Osteoblast (primary cell): ENCODE measurements at regions not wholly inside any gene's neighbourhood (a gene's known extent, or its start where the extent isn't known, plus 50 kb on each side); places are given as distances from the start of the nearest gene placed in this dataset.
"Not testable (repeated sequence)": the region's sequence is repeated elsewhere in the genome, so short reads cannot be mapped to it uniquely, and the experiment has no call there.

Source experiments
- DNase-seq: peaks from one replicate; pipeline ENCODE4 v3.0.0; 2011; ENCODE audit warnings: low spot score, mixed read lengths; ENCODE audit not compliant: insufficient read length; ENCODE audit errors: missing footprints
- H2AFZ ChIP-seq: 2 replicates; pipeline ENCODE4 v1.6.0; 2011; ENCODE audit warnings: mild to moderate bottlenecking, low read length
- H3K27ac ChIP-seq: 2 replicates; pipeline ENCODE4 v1.5.1; 2011; ENCODE audit warnings: mild to moderate bottlenecking, low read depth, low read length, moderate library complexity
- H3K27me3 ChIP-seq: 2 replicates; pipeline ENCODE4 v1.6.0; 2012; ENCODE audit warnings: mild to moderate bottlenecking, control low read depth, inconsistent platforms, low read length, moderate library complexity; ENCODE audit not compliant: insufficient read depth
- H3K36me3 ChIP-seq: 2 replicates; pipeline ENCODE4 v1.5.1; 2011; ENCODE audit warnings: mild to moderate bottlenecking, low read length, control low read depth, moderate library complexity; ENCODE audit not compliant: insufficient read depth
- H3K4me1 ChIP-seq: 2 replicates; pipeline ENCODE4 v1.5.1; 2011; ENCODE audit warnings: mild to moderate bottlenecking, low read length, control low read depth, moderate library complexity; ENCODE audit not compliant: insufficient read depth
- H3K4me2 ChIP-seq: 2 replicates; pipeline ENCODE4 v1.6.0; 2011; ENCODE audit warnings: mild to moderate bottlenecking, low read length; ENCODE audit not compliant: insufficient read depth
- H3K4me3 ChIP-seq: fragments of 200-600 bp; sonication (generic); 3 replicates; pipeline ENCODE4 v1.5.1; 2012; ENCODE audit warnings: mild to moderate bottlenecking, low read length, inconsistent platforms; ENCODE audit not compliant: insufficient read depth
- H3K79me2 ChIP-seq: 2 replicates; pipeline ENCODE4 v1.6.0; 2012; ENCODE audit warnings: mild to moderate bottlenecking, low read length, control low read depth, inconsistent platforms; ENCODE audit not compliant: insufficient read depth
- H3K9me3 ChIP-seq: 2 replicates; pipeline ENCODE4 v1.5.1; 2011; ENCODE audit warnings: low read depth, low read length, control low read depth
- H4K20me1 ChIP-seq: 2 replicates; pipeline ENCODE4 v1.6.0; 2012; ENCODE audit warnings: mild to moderate bottlenecking, low read length, control low read depth; ENCODE audit not compliant: insufficient read depth
- CTCF ChIP-seq: IDR thresholded peaks from 2 replicates; pipeline ENCODE4 v1.5.1; 2011; ENCODE audit warnings: mild to moderate bottlenecking, low read depth, low read length, moderate library complexity; ENCODE audit errors: extremely low read depth

- Histone ChIP-seq H4K20me1 (no peaks in the 10 kb centered on the region), H3K9me3 (no peaks in the 10 kb centered on the region), H2AFZ (no peak overlapping the region), H3K4me3 (no peak overlapping the region), H3K27me3 (no peaks in the 10 kb centered on the region), H3K4me2 (no peak overlapping the region), H3K79me2 (no peaks in the 10 kb centered on the region), H3K4me1 (no peaks in the 10 kb centered on the region), H3K27ac (no peak overlapping the region), H3K36me3 (no peaks in the 10 kb centered on the region)
- no peak for DNase-seq
- TF ChIP-seq CTCF = no peak
These were observed 917.6 kb downstream of the TLE4 start for GRCh38 chr9:80489329-80489728.

GRCh38 chr9:80485420-80486250 is 913.9 kb downstream of the TLE4 start:
- Histone ChIP-seq H3K36me3 (no peaks in the 10 kb centered on the region), H3K4me2 (no peak overlapping the region), H3K4me1 (no peaks in the 10 kb centered on the region), H3K9me3 (no peaks in the 10 kb centered on the region), H2AFZ (no peak overlapping the region), H3K79me2 (no peaks in the 10 kb centered on the region), H3K4me3 (no peak overlapping the region), H3K27me3 (no peaks in the 10 kb centered on the region), H4K20me1 (no peaks in the 10 kb centered on the region), H3K27ac (no peak overlapping the region)
- no peak for TF ChIP-seq CTCF
- no peak for DNase-seq

GRCh38 chr9:80482251-80482650 is 910.5 kb downstream of the TLE4 start:
- not testable (repeated sequence) for H3K4me3 ChIP-seq, DNase-seq, H3K4me1 ChIP-seq

GRCh38 chr9:80467632-80468031 is 895.9 kb downstream of the TLE4 start:
- no peaks in the 10 kb centered on the region for H3K4me1 ChIP-seq
- TF ChIP-seq CTCF = no peak

More at GRCh38 chr9:80482251-80482650, 910.5 kb downstream of the TLE4 start:
- not testable (repeated sequence) for H3K36me3 ChIP-seq, H3K9me3 ChIP-seq, H2AFZ ChIP-seq, H3K27me3 ChIP-seq, H4K20me1 ChIP-seq, H3K79me2 ChIP-seq, H3K4me2 ChIP-seq, H3K27ac ChIP-seq

More at GRCh38 chr9:80467632-80468031, 895.9 kb downstream of the TLE4 start:
- no peak overlapping the region for H2AFZ ChIP-seq
- H3K27me3 ChIP-seq = no peaks in the 10 kb centered on the region
- no peaks in the 10 kb centered on the region for H3K36me3 ChIP-seq
- H4K20me1 ChIP-seq = no peaks in the 10 kb centered on the region
- no peak overlapping the region for H3K4me3 ChIP-seq
- H3K27ac ChIP-seq = no peak overlapping the region
- H3K79me2 ChIP-seq = no peaks in the 10 kb centered on the region
- H3K4me2 ChIP-seq = no peak overlapping the region
- peak; percentile 43 for DNase-seq
- no peaks in the 10 kb centered on the region for H3K9me3 ChIP-seq
